ENCODE measurements at regions not wholly inside any gene's neighbourhood (a gene's known extent, or its start where the extent isn't known, plus 50 kb on each side); places are given as distances from the start of the nearest gene placed in this dataset.

DNA sequence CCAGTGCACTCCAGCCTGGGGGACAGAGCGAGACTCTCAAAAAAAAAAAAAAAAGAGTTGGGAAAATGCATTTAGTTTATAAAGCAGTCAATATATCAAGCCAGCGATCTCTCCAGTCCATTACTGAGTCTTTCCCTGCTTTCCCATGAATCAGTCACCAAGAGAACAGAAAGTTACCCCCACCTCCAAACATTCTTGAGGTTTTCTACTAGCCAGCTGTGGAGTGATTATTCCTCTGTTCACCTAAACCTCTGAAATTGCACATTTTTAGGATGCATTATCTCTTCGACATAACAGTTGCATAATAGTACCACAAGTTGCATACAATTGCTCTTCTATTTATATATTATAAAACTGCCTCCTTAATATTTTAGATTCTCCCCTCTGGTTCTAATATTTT is 134.8 kb upstream of the DIO3 start:
- no peak for DNase-seq

DNA sequence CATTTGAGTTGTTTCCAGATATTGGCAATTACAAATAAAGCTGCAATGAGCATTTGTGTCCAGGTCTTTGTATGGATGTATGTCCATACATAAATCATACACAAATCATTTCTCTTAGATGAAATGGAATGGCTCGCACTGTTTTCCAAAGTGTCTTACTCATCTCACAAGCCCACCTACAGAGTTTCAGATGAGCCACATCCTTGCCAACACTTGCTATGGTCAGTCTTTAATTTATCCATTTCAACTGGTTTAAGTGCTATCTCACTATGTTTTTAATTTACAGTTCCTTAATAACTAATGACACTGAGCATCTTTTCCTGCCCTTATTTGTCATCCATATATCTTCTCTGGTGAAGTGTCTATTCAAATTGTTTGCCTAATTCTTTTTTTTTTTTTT is 132.9 kb upstream of the DIO3 start:
- DNase-seq, result no peak

DNA sequence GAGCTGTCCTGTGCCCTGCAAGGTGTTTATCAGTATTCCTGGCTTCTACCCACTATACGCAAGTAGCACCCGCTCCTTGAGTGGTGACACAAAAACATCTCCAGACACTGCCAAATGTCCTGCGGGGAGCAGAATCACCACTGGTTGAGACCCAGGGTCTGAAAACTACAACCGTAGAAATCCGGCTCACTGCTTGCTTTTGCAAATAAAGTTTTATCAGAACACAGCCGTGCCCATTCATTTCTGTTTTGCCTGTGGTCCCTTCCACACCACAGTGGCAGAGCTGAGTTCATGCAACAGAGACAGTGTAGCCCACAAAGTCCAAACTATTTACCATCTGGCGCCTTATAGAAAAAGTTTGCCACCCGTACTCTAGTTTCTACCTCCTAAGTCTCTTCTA is 125.7 kb upstream of the DIO3 start:
- no peak for DNase-seq

DNA sequence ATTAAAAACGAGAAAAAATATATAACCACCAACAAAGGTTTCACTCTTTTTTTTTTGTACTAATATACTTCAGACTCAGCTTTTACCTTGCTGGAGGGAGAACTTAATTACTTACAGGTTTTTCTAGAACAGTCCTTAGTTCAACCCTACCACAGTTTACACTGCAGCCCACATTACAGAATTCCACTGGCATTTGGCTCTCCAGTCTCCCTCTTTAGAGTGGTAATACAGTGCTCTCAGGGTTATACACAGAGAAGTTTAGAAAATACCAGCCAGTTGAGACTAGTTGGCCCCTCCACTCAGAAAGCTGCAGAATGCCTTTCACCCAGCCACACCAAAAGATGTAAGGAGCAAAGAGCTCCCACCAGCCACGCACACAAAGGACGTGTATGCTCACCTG is 122.3 kb upstream of the DIO3 start:
- DNase-seq, result no peak

DNA sequence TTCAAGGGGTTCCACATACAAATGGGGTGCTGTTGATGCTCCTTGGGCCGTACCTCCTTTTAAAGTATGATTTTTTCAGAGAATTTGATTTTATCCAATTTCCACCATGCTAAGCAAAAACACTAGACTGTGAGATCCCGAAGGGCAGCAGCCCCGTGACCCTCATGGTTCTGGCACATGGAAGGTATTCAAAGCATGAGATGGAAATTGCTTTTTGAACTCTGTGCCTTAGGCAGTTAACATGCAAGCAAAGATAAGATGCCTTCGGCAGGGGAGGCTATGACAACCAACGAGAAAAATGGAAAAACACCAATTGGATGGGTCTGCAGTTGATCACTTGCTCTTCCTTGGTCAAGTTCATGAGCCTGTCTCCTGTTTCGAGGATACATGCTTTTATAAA is 120.8 kb upstream of the DIO3 start:
- DNase-seq, result no peak

DNA sequence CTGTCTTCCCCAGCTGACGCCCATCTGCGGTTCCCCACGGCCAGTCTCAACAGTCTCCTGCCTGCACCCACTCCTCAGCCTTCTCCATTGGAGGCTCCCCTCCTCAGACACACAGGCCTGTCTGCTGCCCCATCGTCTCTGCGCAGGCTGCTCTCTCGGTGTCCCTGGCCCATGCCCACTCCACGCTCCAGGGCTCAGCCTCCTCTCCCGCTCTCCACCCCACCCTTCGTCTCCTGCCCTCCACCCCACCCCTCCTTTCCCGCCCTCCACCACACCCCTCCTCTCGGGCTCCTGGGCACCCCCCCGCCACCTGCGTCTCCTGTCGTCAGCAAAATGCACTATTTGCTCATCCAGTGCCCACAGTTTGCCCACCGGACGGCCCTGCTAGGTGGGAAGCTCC is 119.6 kb upstream of the DIO3 start:
- no peak for DNase-seq

DNA sequence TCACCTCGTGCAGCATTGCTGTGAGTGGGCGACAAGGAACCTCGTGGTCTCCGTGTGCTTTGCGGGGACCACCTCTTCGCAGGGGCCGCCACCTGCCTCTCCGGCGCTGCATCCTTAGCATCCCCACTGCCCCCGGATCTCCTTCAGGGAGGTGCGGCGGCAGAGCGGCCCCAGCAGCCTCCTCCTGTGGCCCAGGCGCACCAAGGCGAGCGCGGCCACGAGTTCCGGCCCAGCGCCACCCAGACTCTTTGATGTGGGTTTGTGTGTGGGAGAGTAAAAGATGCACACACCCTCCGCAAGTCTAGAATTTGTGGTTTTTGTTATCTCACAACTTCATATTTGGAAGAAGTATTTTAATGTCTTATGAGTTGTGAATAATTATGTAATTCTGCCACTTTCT is 118.8 kb upstream of the DIO3 start:
- peak; percentile 58 for DNase-seq

DNA sequence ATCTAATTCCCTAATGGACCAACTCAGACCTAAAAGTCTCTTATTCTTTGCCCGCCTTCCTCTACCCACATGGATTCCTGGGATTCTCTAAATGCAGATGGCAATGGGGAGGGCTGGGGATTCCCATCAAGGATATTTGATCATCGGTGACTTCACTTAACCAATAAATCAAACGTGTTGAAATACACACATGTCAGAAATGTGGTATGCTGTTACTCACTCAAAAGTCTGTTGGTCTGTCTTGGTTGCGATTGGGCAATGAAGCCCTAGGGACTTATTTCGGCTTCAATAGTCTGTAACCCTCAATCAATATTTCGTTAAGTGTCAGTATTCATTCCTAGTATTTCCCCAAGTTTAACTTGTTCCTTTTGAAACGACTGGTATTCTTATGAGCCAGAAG is 117.2 kb upstream of the DIO3 start:
- no peak for DNase-seq

DNA sequence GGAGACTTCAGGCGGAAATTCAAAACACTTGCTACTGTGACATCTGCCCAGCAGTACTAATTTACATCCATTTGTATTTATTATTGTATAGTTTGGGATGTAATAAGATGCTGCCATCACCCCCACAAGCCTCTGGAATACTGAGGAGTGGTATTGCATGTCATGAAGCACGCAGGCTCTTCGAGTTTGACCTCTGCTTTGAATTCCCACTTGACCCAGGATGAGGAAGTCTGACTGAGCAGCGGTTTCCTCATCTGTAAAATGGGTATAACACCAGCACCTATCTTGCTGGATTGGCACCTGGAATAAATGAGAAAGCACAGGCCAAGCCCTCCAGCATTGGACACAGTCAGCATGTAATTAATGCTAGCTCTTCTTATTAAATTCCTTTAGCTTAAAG is 116.0 kb upstream of the DIO3 start:
- DNase-seq, result no peak

DNA sequence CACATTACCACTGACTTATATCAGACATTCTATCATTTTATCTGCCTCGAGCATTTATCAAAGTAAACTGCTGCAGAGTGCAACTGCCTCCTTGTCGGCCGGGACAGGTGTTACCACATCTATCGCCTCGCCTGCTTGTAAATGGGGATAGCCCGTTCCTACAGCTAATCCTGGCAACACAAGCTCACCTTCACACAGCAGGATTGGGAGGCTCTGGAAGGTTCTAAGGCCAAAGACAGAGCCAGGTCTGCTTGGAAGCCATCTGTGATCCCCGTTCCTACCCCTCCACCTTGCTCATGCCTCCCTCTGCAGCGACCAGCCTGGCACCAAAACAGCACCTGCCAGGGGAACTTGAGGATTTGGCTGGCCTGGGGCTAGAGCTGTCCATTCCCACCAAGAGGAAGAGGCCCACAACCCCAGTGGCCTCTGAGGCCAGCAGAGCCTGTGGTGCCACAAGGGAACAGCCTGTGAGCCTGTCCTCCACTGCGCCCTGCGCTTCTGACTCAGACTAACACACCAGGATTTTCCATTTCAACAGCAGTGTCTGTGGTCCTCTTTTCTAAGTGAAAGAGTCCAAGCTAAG is 114.8 kb upstream of the DIO3 start:
- DNase-seq, result no peak

DNA sequence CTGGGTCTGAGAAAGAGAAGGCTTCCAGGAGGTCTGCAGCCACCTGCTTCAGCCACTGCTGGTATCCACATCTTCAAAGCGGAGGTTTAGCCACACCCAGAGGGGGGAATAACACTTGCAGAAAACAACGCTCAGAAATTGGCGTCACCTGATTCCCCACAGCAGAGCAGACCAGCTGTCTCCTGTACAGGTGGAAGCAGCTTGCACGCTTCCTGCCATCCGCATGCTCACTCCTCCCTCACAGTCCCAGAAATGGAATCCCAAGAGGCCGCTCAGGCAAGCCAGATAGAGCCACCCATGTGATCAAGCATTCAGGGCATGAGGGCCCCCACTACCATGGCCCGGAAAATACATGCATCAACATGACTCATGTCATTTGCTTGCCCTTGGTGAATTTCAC is 112.2 kb upstream of the DIO3 start:
- DNase-seq, result no peak

DNA sequence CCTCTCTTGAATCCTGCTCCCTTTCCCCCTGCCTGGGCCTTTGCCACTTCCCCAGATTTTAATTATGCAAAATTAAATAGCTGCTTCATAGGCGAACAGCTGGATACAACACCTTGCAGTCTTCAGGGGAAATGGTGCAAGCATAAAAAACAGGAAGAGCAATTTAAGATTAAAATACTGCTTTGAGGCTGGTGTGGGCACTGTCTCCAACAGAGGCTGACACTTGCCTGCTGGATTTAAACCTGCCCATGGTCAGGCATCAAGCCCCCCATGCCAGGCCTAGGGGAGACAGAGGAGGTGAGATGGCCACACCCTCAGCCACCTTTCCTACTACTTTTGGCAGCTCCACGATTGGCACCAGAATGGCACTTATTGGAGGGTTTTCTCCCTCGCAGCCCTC is 110.1 kb upstream of the DIO3 start:
- DNase-seq, result no peak

DNA sequence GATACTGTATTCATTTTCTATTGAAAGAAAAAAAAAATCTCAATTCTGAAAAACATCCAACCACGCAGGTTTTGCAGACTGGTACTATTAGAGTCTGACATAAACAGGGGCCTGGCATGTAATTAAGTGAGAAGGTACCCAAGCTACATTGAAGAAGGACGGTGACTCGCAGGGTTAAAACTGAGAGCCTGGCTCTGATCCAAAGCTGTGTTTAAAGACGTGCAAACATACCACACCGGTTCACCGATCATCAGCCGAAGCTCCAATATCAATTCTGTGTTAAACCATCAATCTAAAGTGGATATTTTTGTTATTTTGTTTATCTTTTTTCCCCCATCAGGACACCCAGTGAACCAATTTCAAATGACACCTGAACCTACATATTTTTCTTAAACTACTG is 108.1 kb upstream of the DIO3 start:
- no peak for DNase-seq

DNA sequence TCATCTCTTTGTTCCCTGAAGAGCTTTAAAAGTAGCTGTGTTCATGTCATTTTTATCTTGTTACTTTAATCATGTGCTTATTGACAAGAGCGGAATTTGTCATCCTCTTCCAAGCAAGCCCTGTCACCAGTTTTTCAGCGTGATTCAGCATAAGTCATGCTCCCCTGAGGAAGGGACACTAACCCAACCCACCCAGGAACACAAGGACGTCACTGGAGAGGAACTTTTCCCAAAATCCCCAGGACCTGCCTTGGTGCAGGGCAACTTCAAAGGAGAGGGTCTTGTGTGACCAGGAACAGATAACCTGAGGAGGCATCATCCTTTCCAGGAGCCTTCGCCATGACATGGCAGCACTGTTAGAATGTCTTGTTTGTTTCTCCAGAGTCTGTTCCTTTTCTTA is 107.1 kb upstream of the DIO3 start:
- DNase-seq, result no peak

DNA sequence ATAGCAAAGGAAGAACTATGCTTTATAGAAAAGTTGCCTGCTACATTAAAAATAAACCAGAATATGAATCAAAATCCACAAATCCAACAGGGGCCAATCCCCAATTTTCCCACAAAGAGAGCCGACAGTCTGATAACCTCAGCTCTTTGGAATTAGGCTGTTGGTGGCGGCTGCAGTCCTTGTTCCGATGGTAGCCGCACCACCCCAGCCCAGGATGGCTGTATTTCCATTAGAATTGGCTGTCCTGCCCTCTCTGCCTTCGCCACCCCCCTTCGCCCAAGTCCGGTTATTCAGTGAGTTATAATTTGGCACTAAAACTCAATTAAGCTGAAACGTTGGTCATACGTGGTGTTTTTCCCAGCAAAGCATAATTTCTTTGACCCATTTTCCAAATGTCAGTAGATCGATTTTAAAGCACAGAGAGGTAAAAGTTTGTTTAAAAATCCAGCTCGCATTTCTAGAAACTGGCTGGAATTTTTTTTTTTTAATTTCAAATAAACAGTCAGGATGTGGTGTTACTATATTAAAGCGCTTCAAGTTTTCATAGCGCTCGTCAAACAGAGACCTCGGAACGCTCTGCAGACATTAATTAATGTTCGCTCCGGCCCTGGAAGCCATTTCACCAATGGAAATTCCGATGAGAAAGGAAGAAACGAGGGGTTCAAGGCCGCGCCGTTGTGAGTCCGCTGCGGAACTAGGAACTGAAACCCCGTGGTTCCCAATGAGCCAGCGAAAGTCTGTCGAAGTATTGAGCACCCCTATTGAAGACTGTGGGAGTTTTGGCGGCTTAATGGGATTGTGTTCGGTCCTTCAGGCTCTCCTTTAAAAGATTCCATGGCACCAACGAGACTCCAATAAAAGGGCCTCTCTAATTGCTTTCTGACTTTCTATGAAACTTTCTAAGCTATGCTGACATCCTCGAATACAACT is 104.8 kb upstream of the DIO3 start:
- no peak for DNase-seq

DNA sequence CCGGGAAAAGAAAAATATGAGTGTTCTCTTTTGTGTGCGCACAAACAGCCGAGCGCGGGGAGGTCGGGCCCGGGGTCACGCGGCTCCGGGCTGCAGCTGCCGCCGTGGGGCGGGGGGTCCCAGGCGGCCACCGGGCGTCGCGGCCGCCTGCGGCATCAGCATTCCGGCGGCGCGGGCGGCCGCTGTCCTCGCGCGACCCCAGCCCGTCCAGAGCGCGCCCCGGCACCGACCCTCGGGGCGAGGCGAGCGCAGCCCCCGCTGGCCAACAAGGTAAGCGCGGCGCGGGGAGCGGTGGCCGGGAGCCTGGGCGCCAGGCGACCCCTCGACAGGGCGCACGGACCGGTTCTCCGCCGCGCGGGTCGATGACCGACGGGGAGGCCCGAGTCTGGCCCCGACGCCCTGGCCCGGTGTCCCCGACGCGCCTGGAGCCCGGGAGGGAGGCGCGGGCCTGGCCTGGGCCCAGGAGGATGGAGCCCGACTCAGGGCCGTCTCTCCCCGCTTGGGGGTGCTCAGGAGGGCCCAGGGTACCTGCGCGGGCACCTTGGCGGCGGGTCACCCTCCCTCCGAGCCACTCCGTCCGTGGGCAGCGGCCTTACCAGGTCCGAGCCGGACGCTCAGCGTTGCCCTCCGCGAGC is 103.9 kb upstream of the DIO3 start:
- no peak for DNase-seq

DNA sequence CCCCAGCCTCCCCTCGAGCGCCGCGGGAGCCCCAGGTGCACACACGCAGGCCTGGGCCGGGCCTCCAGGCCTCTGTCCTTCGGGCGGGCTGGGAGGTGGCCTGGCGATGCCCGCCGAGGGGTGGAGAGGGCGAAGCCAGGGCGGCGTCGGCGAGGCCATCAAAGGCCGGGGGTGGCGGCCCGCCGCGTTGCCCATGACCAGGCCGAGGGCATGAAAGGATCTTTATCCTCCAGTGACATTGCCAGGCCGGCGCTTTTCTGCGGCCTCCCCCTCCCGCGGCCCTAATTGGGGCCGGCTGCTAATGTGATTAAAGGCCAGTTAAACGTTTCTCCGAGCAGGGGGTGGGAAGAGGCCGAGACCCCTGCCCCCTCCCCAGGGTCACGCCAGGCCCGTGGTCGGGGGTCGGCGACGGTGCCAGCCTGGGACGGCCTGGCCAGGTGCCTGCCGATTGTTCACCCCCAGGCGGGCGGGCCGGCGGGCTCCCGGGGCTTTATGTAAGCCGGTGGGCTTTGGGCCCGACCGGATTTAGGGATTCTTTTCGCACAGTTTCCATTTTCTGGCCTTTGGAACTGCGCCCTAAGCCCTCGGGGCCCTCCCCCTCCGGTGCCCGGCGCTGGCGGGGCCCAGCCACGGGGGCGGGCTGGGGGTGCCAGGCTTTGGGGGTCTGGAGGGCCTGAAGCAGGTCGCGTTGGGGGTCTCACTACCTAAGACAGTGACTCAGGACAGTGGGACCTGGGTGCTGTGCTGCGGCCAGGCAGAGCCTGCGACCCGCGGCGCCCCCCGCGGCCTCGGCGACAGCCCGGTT is 103.2 kb upstream of the DIO3 start:
- DNase-seq, result no peak

DNA sequence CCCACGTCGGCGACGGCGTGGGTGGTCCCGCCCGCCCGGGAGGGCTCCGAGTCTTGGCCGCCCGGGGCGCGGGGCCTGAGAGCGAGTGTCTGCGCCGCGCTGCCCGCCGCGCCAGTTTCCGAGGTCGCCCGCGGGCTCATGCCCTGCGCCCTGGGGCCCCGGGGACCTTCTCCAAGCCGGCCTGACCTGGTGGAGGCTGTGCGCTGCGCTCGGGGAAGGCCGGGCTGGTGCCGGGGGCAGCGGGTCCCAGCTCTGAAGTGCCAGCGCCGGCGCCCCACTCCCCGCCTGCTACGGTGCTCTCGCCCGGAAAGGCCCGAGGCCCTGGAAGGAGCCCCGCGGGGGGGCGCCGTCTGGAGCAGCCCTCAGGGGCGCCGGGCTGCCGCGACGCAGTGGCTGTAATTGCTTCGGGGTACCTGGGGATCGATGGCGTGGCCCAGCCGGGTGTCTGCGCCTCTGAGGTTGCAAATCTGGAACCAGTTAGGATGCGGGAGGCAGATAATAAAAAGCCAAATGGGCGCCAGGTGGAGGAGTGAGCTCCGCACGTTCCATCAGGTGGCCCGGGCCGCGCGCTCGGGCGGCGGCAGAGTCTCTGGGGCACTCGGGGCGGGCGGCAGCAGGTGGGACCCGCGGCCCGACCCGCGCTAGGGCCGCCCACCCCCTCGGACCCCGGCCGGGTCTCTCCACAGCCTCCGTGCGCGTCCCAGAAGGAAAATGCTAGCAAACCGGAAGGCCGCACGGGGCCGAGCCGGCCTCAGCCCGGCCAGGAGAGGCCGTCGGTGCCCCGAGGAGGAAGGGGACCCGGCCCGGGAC is 102.3 kb upstream of the DIO3 start:
- peak; percentile 8 for DNase-seq

DNA sequence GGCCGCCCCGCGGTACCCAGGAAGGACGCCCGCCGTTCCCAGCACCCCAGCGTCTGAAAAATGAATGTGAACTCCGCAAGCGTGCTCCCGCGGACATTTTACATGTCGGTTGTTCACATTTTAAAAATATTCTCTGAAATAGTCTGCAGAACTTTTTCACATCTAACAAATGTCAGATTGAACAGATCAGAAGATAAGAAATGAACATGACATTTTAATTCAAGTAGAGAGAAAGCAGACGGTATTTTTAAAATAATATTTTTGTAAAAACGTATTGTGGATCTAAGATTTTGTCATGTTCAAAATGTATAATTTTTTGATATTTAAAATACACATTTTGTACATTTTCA is 101.8 kb upstream of the DIO3 start:
- DNase-seq, result no peak

DNA sequence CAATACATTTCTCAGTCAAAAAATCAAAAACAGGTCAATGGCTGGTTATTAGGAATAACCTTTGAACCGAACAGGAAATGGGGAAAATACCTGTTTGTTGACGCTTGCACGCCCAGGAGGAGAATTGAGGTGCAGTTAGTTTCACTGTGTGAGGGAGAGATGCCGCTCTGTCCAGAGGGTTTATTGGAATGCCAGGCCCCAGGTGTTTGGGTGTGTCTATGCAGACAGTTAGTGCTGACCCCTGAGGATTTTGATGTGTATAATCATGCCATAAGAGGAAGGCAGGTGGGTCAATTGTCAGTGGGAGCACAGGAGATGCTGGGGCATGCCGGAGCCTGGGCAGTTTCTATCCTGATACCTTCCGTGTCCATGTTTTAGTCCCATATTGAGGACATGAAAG is 100.8 kb upstream of the DIO3 start:
- peak; percentile 2 for DNase-seq

DNA sequence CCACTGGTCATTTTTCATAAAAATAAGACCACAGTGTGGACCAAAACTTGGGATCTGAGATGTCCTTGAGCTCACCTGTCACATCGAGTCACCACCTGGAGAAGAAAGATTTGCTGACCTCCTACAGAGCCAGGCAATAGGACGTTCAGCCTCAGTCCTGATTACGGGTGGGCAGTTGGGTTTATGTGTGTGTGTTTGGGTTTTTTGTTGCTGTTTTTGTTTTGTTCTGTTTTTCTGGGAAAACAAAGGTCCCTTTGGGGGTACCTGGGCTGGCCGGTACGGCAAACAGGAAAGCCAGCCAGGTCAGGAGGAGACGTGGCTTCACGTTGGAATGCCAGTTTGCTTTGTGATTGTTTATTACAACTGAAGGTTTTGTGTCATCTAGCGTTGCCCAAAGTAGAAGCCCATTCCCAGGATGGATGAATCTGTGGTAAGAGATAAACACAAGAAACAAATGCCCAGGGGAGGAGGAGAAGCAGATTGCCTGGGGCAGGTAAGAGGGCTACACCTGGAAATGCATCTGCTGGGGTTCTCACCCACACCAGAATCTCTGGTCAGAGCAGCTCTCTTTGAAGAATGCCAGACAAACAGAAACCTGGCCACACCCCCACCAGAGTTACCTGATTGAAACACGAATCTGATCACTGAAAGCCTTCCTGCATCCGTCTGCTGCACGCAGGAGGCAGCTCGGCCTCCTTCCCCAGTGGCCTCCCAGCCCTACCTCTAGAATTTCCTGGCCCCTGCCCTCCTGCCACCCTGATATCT is 100.1 kb upstream of the DIO3 start:
- peak; percentile 3 for DNase-seq

DNA sequence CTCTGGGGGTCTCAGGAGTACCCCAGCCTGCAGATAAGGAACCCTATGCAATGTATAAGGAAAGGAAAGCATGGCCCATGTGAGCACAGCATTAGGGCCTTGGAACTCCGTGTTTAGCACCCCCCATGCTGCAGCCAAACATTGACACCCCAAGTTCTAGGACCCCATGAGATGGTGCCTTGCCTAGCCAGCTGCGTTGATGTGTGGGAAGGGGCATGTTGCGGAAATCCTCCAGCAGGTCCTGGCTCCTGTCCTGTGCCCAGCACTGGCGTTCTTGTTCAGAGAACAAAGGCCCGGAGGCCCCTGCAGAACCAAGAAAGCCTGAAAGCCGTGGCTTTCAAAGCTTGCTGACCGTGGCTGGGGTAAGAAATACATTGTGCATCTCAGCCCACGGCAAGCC is 99.4 kb upstream of the DIO3 start:
- peak; percentile 1 for DNase-seq

All from activated naive CD4-positive, alpha-beta T cell treated with anti-CD3 and anti-CD28 coated beads, Interleukin-2, amount 50 U/mL, for 16 hours (primary cell).